ENCODE measurements at regions not wholly inside any gene's neighbourhood (a gene's known extent, or its start where the extent isn't known, plus 50 kb on each side); places are given as distances from the start of the nearest gene placed in this dataset.
"Not testable (repeated sequence)": the region's sequence is repeated elsewhere in the genome, so short reads cannot be mapped to it uniquely, and the experiment has no call there.

DNA sequence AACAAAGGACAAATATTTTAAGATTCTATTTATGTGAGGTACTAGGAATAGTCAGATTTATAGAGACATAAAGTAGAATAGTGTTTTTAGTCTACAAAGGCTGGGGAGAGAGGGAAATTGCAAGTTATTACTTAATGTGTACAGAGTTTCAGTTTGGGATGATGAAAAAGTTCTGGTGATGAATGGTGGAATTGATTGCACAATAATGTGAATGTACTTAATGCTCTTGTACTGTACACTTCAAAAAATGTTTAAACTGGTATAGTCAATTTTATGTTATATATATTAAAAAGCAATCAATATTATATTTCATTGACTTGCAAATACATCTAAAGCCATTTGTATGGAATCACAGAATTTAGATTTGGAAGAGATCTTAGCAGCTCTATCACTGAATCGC lies 213.4 kb downstream of the PPP1R3A start:
- DNase-seq = no peak

DNA sequence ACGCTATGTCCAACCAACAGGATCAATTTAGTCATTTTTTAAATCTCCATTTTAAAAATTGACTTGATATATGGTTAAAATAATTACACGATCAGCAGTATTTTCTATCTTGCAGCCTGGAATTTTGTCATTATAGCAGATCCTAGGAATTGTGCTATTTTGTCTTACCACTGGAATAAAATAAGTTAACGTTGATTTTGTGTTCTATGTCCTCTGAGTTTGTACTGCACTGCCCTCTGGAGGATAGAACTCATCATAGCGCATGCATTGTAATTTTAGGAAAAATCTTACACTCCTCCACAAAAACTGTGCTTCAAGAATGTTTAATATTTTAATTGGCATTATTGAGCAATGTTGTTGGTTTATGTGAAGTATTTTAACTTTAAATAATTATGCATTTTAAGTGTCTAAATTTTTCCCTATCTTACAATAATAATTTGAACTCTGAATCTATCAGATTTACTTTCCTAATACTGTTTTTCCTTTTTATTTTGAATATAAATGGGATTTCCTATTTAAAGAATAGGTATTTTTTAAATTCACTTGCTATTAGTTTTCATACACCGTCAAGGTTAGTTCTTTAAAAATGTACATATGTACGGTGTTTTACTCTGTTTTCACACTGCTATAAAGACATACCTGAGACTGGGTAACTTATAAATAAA lies 220.1 kb downstream of the PPP1R3A start:
- DNase-seq = no peak

- DNase-seq = no peak
Observed at GRCh38 chr7:113694149-113694548, 224.7 kb downstream of the PPP1R3A start.

- no peak for DNase-seq
Observed at GRCh38 chr7:113684165-113684564, 234.6 kb downstream of the PPP1R3A start.

DNA sequence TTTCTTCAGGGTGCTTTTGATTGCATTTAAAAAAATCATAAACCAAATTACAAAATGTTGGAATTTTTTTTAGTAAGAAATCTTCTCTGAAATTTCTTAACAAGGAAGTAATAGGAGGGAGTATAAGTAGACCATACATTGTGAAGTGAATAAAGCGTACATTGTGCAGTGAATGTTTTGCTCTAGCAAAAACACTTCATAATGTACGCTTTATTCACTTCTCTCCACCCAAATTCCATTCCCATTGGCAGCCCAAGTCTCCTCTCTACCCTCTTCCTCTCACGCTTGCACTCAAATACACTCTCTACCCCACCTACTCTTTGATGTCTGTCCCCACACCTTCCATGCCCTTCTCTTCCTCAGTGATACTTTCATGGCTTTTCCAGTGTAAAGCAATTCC lies 241.0 kb downstream of the PPP1R3A start:
- DNase-seq = no peak

DNA sequence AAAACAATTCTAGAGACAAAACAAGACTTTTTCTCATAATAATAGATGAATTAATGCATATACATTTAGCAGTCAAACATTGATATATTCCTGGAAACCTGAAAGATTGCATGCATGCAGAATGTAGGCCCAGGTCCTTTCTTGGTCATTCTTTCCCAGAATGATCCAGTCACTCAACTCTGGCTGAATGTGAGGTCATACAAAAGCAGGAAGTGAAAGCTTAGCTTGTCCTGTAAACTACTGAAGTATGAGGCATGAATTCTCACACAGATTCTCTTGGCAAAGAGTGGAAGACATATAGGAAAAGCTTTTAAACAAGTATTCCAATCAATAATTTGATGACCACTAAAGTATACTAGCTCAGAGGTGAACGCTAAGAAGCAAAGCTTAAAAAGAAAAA lies 253.9 kb downstream of the PPP1R3A start:
- no peak for DNase-seq

DNA sequence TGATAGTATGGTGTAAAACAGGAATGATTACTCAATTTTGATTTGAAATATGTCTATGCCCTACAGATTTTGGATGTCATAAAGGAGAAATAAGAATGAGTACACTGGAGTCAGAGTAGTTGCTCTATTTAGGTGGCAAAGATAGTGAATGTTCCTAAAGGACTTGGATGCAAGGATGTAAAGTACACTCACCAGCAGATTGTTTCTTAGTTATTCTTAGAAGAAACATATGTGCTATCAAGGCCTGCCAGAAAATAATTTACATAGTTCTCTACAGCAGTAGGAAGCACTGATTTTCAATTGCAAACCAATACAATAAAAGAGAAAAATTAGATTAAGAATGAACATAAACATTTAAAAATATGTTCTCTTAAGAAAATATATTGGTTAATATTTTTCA lies 259.4 kb downstream of the PPP1R3A start:
- DNase-seq = no peak

DNA sequence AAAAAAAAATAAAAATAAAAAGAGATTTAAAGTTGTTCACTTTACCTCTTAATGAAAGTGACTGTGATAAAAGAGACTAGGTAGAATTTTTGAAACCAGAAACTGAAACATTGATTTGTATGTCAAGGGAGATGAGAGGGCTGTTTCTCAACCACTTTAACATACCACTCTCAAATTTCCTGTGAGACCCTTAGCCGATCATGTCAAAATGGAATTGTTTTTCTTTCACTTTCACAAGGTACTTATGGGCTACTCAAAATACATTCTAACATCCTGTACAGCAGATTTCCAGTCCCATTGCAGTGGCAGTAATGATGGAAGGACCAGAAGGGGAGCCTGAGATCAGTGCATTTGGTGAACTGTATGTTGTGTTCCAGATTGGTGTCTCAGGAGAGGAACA lies 261.2 kb downstream of the PPP1R3A start:
- no peak for DNase-seq

DNA sequence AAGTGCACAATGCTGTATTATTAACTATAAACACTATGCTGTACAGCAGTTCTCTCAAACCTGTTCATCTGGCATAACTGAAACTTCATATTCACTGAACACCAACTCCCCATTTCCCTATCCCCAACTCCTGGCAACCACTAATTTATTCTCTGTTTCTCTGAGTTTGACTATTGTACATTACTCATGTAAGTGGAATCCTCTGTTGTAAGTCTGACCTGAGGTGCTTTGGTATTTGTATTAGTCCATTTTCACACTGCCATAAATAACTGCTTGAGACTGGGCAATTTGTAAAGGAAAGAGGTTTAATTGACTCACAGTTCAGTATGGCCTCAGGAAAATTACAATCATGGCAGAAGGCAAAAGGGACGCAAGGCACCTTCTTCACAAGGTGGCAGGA lies 266.3 kb downstream of the PPP1R3A start:
- DNase-seq = no peak

- no peak for DNase-seq
Observed at GRCh38 chr7:113649556-113649955, 269.3 kb downstream of the PPP1R3A start.

DNA sequence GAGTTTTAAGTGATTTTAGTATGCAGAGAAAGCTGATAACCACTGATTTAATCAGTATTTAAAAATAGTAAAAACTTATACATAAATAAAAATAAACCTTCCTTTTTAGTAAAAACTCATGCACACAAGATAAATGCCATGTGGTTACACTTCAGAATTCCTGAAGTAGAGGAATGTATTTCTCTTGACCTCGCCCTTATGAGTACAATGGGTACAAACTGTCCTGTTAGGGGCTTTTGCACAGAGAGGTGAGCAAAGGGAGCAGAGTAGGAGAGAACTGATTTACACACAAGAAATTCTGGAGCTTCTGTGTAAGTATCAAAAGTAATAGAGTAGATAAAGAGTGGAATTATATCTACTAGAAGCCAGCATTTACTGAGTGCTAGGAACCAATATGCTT lies 279.6 kb downstream of the PPP1R3A start:
- DNase-seq = no peak

- no peak for DNase-seq
Observed at GRCh38 chr7:113636727-113637421, 281.9 kb downstream of the PPP1R3A start.

DNA sequence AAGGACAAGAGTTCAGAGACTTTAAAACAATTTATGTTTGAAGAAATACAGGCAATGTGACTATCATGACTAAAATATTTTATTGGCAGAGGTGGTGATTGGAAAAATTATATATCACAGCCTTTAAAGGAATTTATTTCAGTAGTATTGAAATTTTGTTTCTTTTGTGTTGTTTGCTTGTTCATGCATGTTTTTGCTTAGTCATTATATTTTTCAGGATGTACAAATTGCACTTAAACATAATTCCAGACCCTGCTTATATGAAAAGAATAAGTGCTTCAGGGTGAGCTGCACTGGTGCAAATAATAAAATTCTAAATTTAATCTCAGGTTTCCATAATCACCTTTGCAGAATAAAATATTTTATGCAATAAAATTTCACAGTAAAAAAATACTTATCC lies 283.3 kb downstream of the PPP1R3A start:
- DNase-seq = no peak

- no peak for DNase-seq
Observed at GRCh38 chr7:113633073-113633472, 285.7 kb downstream of the PPP1R3A start.

DNA sequence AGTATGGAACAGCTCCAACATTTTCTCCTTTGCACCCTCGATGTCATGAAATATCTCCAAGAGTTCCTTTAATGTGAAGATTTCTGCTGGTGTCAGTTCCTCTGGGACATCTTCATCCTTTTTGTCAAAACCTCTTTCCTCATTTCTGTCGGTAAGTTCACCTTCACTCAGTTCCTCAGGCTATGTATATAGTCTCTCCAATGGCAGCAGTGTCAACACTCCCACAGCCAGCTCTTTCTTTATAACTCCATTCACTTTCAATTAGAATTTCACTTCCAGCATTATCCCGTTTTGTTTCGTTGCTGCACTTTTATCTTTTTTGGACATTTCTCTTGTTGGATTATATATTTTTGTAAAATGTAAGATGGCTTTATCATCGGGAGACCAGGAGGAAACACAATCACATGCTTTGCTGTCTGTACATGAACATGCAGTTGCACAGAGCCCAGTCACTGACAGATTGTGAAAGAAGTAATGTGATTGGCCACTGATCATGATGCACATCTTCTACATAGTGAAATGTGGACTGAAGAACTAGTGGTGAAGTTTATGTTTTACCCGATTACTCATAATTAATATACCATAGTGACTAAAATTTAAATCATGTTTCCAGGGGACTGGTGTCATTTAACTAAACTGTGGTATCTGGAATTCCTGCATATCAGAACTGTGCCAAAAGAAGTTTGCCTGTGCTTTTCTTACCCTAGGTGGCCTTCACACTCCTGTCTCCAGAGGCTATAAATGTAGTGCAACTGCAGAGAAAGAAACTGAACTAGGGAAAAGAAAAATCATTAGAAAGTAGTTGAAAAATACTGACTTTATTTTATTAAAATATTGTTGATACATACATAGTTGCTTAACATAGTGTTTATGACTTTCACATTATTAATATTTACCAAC lies 289.6 kb downstream of the PPP1R3A start:
- no peak for DNase-seq

DNA sequence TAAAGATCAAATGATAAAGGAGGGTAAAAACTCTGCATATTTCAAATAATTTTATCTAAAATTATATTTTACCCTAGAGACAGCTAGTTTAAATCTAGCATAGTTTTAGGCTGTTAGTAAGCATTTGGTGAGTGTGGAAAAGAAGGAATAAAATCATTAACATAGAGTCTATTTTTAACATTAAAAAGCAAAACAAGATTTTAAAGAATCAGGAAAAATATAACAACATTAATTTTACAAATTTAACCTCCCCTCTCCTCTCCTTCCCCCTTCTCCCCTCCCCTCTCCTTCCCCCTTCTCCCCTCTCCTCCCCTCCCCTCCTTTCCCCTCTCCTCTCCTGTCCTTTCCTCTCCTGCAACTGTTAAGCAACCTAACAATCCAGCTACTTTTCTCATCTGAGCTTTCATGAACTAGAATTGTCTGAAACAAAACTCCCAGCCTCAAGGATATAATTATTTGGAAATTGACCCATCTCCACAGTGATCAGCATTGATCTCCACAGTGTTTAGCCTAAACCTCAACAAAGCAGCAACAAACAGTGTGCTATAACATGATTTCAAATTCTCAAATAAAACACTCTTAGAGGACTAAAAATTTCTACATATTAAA lies 293.2 kb downstream of the PPP1R3A start:
- DNase-seq = no peak

GRCh38 chr7:113622796-113623195 lies 296.0 kb downstream of the PPP1R3A start:
- no peak for DNase-seq

GRCh38 chr7:113610572-113610971 lies 308.2 kb downstream of the PPP1R3A start:
- DNase-seq = no peak

- no peak for DNase-seq
Observed at GRCh38 chr7:113608782-113609181, 310.0 kb downstream of the PPP1R3A start.

DNA sequence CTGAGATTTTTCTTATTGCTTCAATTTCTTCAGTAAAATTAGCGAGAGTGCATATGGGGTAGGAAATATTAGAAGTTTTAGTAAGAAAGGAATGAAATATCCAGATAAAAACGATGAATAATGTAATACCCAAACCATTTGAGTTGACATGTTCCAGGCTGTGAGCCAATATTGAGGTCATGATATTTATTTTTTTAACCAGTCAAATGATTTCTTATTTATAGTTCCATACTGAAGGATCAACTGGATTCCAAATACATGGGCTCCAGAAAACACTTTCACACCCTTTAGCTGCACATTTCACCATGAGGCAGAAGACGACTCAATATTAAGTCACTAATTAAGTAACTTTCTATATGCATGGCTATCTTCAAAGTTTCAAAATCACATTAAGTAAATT lies 312.5 kb downstream of the PPP1R3A start:
- no peak for DNase-seq

- not testable (repeated sequence) for DNase-seq
Observed at GRCh38 chr7:113600428-113600827, 318.4 kb downstream of the PPP1R3A start.

DNA sequence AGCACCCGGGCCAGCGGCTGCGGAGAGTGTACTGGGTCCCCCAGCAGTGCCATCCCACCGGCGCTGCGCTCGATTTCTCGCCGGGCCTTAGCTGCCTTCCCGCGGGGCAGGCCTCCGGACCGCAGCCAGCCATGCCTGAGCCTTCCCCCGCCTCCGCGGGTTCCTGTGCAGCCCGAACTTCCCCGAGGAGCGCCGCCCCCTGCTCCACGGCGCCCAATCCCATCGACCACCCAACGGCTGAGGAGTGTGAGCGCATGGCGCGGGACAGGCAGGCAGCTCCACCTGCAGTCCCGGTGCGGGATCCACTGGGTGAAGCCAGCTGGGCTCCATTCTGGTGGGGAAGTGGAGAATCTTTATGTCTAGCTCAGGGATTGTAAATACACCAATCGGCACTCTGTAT lies 325.4 kb downstream of the PPP1R3A start:
- DNase-seq = not testable (repeated sequence)

DNA sequence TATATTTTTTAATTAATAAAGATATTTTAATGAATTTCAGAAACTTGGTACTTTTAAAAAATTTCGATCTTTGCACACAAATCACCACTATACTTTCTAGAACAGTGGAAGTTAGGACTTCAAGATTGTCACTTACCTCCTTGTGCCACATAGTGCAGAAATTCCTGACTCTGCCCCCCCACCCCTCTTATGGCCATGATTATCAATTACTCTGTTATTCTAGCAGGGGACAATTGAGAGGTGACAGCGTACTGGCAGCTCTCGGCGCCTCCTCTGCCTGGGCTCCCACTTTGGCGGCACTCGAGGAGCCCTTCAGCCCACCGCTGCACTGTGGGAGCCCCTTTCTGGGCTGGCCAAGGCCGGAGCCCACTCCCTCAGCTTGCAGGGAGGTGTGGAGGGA lies 325.9 kb downstream of the PPP1R3A start:
- DNase-seq = not testable (repeated sequence)
